ENCODE measurements at regions not wholly inside any gene's neighbourhood (a gene's known extent, or its start where the extent isn't known, plus 50 kb on each side); places are given as distances from the start of the nearest gene placed in this dataset.

- no peaks in the 10 kb centered on the region for H4K20me1 ChIP-seq (ENCODE audit: control insufficient read depth, insufficient read depth)
- H3K27ac ChIP-seq (ENCODE audit: control insufficient read depth, insufficient read depth): no peak overlapping the region
- ChIA-PET RAD21 (ENCODE audit: unreplicated experiment) (no interaction called here), SMC1A (ENCODE audit: uncharacterized antibody, unreplicated experiment) (no interaction called here), POLR2A (no interaction called here), CTCF (no interaction called here)
- no peak overlapping the region for H3K9ac ChIP-seq (ENCODE audit: control insufficient read depth, insufficient read depth, low read length)
- ATAC-seq: no peak
- no peaks in the 10 kb centered on the region for H3K4me1 ChIP-seq (ENCODE audit: control insufficient read depth, insufficient read depth, low read length)
- H2AFZ ChIP-seq (ENCODE audit: control insufficient read depth, low read depth, low read length): no peak overlapping the region
- H3K9me3 ChIP-seq (replicated peaks; ENCODE audit: control insufficient read depth, insufficient read depth, low read length): no peaks in the 10 kb centered on the region
- no peaks in the 10 kb centered on the region for H3K27me3 ChIP-seq (replicated peaks in 1 of 2; ENCODE audit: control insufficient read depth in 2 of 2, insufficient read depth in 2 of 2, low read length in 1 of 2)
- BruUV-seq (replicated peaks): no TSS peak
- H3K79me2 ChIP-seq (ENCODE audit: control insufficient read depth, insufficient read depth, low read length): no peaks in the 10 kb centered on the region
- WGBS (ENCODE audit: insufficient coverage, insufficient replicate concordance, low lambda C conversion rate, missing lambda C conversion rate): 17% methylated on average over 2 of the region's 2 CpGs
- intact Hi-C loops (cut with micrococcal nuclease; ENCODE audit: unreplicated experiment): no loop called here
- TF ChIP-seq E4F1 (IDR thresholded peaks at IDR 0.05; ENCODE audit: borderline replicate concordance, partially characterized antibody) (no peak), PBX3 (IDR thresholded peaks at IDR 0.05; ENCODE audit: insufficient replicate concordance, low read depth, low read length) (no peak), IRF5 (IDR thresholded peaks at IDR 0.05; ENCODE audit: borderline replicate concordance) (no peak)
- no peak overlapping the region for H3K4me3 ChIP-seq
- in situ Hi-C loops (cut with MboI): no loop called here
- FAIRE-seq: no peak
- H3K4me2 ChIP-seq (ENCODE audit: control insufficient read depth, insufficient read depth): no peak overlapping the region
- no peak for DNase-seq (ENCODE audit: low read depth, low spot score)
- no peaks in the 10 kb centered on the region for H3K36me3 ChIP-seq (ENCODE audit: control insufficient read depth in 2 of 2, insufficient read depth in 2 of 2, low read length in 1 of 2)
Observed at GRCh38 chr1:103371234-103371633, 154.3 kb upstream of the RNPC3 start.
